ENCODE measurements at regions not wholly inside any gene's neighbourhood (a gene's known extent, or its start where the extent isn't known, plus 50 kb on each side); places are given as distances from the start of the nearest gene placed in this dataset.

GRCh38 chr2:152246686-152247336 lies 71.2 kb upstream of the STAM2 start:
- Histone ChIP-seq H3K27ac (replicated peaks) (no peak overlapping the region), H3K27me3 (ENCODE audit: low read depth) (peaks cover 25% of the 10 kb centered on the region), H3K4me3 (no peak overlapping the region), H3K9me3 (replicated peaks) (no peaks in the 10 kb centered on the region), H3K36me3 (no peaks in the 10 kb centered on the region), H3K4me1 (peaks cover 2% of the 10 kb centered on the region)
- TF ChIP-seq CTCF (IDR thresholded peaks at IDR 0.05; ENCODE audit: borderline replicate concordance), result no peak
- intact Hi-C loops (cut with micrococcal nuclease), result no loop called here
- no peak for DNase-seq

DNA sequence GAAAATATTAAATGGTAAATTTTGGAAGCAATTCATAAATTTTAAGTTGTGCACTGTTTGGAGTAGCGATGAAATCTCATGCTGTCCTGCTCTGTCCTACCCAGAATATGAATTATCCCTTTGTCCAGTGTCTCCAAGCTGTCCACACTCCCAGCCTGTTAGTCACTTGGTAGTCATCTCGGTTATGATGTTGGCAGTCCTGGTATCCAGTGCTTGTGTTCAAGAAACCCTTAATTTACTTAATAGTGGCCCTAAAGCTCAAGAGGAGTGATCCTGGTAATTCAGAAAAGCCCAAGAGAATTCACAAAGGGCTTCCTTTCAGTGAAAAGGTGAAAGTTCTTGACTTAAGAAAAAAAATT lies 71.8 kb upstream of the STAM2 start:
- Histone ChIP-seq H3K4me3 (no peak overlapping the region), H3K4me1 (no peaks in the 10 kb centered on the region), H3K9me3 (replicated peaks) (no peaks in the 10 kb centered on the region), H3K27me3 (ENCODE audit: low read depth) (peaks cover 25% of the 10 kb centered on the region), H3K27ac (replicated peaks) (no peak overlapping the region), H3K36me3 (no peaks in the 10 kb centered on the region)
- intact Hi-C loops (cut with micrococcal nuclease), result no loop called here
- no peak for DNase-seq
- TF ChIP-seq CTCF (IDR thresholded peaks at IDR 0.05; ENCODE audit: borderline replicate concordance), result no peak

- Histone ChIP-seq H3K9me3 (replicated peaks) (no peaks in the 10 kb centered on the region), H3K4me3 (no peak overlapping the region), H3K4me1 (no peaks in the 10 kb centered on the region), H3K27ac (replicated peaks) (no peak overlapping the region), H3K27me3 (ENCODE audit: low read depth) (peaks cover 34% of the 10 kb centered on the region), H3K36me3 (no peaks in the 10 kb centered on the region)
- TF ChIP-seq CTCF (IDR thresholded peaks at IDR 0.05; ENCODE audit: borderline replicate concordance), result no peak
- intact Hi-C loops (cut with micrococcal nuclease), result no loop called here
- no peak for DNase-seq
Measured at GRCh38 chr2:152250421-152251100, 75.0 kb upstream of the STAM2 start.

- TF ChIP-seq CTCF (IDR thresholded peaks at IDR 0.05; ENCODE audit: borderline replicate concordance), result no peak
- no peak for DNase-seq
- Histone ChIP-seq H3K9me3 (replicated peaks) (no peaks in the 10 kb centered on the region), H3K4me3 (no peak overlapping the region), H3K36me3 (no peaks in the 10 kb centered on the region), H3K27me3 (ENCODE audit: low read depth) (peaks cover 34% of the 10 kb centered on the region), H3K27ac (replicated peaks) (no peak overlapping the region), H3K4me1 (no peaks in the 10 kb centered on the region)
- intact Hi-C loops (cut with micrococcal nuclease), result no loop called here
Measured at GRCh38 chr2:152251211-152251610, 75.6 kb upstream of the STAM2 start.

DNA sequence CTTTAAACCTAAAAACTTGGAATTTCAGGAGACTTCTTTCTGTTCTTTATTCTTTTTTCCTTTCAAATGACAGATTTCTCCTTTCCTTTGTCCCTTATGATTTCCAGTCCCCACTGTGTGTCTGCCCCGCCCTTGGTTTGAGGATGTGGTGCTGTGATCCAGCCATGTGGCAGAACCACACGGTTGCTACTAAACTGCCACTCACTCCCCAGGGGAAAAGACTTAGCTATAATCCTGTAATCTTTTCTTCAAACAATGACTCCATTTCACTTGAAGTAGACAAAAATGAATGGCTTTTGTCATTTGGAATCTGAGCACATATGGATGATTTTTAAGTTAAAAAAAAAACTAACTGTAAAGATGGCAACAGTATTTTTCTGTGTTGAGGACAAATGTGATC lies 76.2 kb upstream of the STAM2 start:
- Histone ChIP-seq H3K9me3 (replicated peaks) (no peaks in the 10 kb centered on the region), H3K27ac (replicated peaks) (no peak overlapping the region), H3K4me1 (no peaks in the 10 kb centered on the region), H3K4me3 (no peak overlapping the region), H3K36me3 (no peaks in the 10 kb centered on the region), H3K27me3 (ENCODE audit: low read depth) (peaks cover 32% of the 10 kb centered on the region)
- DNase-seq, result no peak
- TF ChIP-seq CTCF (IDR thresholded peaks at IDR 0.05; ENCODE audit: borderline replicate concordance), result no peak
- intact Hi-C loops (cut with micrococcal nuclease), result no loop called here
